Astrocyte of the spinal cord (primary cell): ENCODE measurements at regions not wholly inside any gene's neighbourhood (a gene's known extent, or its start where the extent isn't known, plus 50 kb on each side); places are given as distances from the start of the nearest gene placed in this dataset.

ENCODE experiments used
- DNase-seq: peaks from one replicate; pipeline ENCODE4 v3.0.0; 2011; ENCODE audit warnings: low read depth, low spot score
- H3K4me3 ChIP-seq: 2 replicates; pipeline ENCODE4 v1.5.1; 2011; ENCODE audit warnings: low read depth, mild to moderate bottlenecking, low read length, moderate library complexity
- in situ Hi-C: cut with HindIII; loops from 2 replicates; pipeline ENCODE4 v1.10.0; 2017; ENCODE audit warnings: low sequenced_read_pairs
- TF ChIP-seq, protein P1 (sequence below): IDR thresholded peaks from 2 replicates; pipeline ENCODE4 v1.5.1; 2012; ENCODE audit warnings: low read depth, mild to moderate bottlenecking, low read length, inconsistent platforms

DNA sequence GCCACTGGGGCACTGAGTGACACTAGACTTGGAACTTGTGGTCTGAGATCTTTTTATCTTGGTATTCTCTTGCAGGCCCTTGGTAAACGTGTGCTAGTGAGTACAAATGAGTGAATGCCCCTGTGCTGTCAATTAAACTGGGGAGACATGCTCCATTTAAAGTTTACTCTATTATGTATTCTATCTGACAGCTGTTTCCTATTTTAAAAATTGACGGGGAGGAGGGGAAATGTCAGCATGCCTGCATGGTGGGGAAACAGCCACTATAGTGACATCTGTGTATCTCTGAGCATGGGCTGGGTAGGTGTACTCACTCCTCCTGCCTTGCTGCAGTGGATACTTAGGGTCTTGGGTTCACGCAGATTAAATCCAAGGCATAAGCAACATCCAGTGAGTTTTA lies 59.0 kb upstream of the IKBKE start:
- no peak for DNase-seq
- in situ Hi-C loops, result no loop called here
- H3K4me3 ChIP-seq, result no peak overlapping the region
- TF ChIP-seq, protein P1, sequence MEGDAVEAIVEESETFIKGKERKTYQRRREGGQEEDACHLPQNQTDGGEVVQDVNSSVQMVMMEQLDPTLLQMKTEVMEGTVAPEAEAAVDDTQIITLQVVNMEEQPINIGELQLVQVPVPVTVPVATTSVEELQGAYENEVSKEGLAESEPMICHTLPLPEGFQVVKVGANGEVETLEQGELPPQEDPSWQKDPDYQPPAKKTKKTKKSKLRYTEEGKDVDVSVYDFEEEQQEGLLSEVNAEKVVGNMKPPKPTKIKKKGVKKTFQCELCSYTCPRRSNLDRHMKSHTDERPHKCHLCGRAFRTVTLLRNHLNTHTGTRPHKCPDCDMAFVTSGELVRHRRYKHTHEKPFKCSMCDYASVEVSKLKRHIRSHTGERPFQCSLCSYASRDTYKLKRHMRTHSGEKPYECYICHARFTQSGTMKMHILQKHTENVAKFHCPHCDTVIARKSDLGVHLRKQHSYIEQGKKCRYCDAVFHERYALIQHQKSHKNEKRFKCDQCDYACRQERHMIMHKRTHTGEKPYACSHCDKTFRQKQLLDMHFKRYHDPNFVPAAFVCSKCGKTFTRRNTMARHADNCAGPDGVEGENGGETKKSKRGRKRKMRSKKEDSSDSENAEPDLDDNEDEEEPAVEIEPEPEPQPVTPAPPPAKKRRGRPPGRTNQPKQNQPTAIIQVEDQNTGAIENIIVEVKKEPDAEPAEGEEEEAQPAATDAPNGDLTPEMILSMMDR, result no peak

- TF ChIP-seq, protein P1, result no peak
- H3K4me3 ChIP-seq, result no peak overlapping the region
- DNase-seq, result no peak
- in situ Hi-C loops, result no loop called here
These were observed 54.3 kb upstream of the IKBKE start for GRCh38 chr1:206415942-206416341.

- no peak for DNase-seq
- in situ Hi-C loops, result no loop called here
- TF ChIP-seq, protein P1, result no peak
- H3K4me3 ChIP-seq, result no peak overlapping the region
These were observed 52.3 kb upstream of the IKBKE start for GRCh38 chr1:206417774-206418614.

DNA sequence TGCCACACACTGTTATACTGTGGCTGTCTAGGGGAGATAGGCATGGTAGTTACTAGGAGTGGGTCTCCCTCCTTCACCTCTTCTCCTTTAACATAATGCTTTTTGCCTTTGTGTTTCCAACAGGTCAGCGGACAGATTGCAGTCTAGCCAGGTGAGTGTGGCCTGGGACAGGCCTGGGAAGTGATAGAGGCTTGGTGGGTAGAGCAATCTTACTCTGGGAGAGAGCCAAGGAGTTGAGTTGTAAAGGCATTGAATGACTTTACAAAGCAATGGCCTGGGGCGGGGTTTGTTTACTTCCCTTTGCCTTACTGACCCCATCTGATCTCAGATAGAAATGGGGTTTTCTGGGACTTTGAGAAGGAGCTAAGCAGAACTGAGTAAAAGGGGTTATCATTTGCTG lies 51.0 kb upstream of the IKBKE start:
- in situ Hi-C loops, result no loop called here
- DNase-seq, result no peak
- H3K4me3 ChIP-seq, result no peak overlapping the region
- TF ChIP-seq, protein P1, result no peak

GRCh38 chr1:206419783-206420182 lies 50.5 kb upstream of the IKBKE start:
- TF ChIP-seq, protein P1, result no peak
- DNase-seq, result no peak
- in situ Hi-C loops, result no loop called here
- no peak overlapping the region for H3K4me3 ChIP-seq

- DNase-seq, result no peak
- TF ChIP-seq, protein P1, result no peak
- no peak overlapping the region for H3K4me3 ChIP-seq
- in situ Hi-C loops, result no loop called here
These were observed 49.8 kb upstream of the IKBKE start for GRCh38 chr1:206420471-206420870.
